Karpas-422 (cell line): ENCODE measurements at regions not wholly inside any gene's neighbourhood (a gene's known extent, or its start where the extent isn't known, plus 50 kb on each side); places are given as distances from the start of the nearest gene placed in this dataset.

Experiments used
- DNase-seq: peaks from one replicate; pipeline ENCODE4 v3.0.0-alpha.2; 2015
- H2AFZ ChIP-seq: fragments of 200-600 bp; sonication (generic); 2 replicates; pipeline ENCODE4 v1.6.1; 2014; ENCODE audit warnings: antibody characterized with exemption, low read length, mixed read lengths
- H3K27ac ChIP-seq: fragments of 200-600 bp; sonication (generic); 2 replicates; pipeline ENCODE4 v1.5.1; 2014; ENCODE audit warnings: mild to moderate bottlenecking, low read length, moderate library complexity
- H3K27me3 ChIP-seq: fragments of 200-600 bp; sonication (generic); 2 replicates; pipeline ENCODE4 v1.6.1; 2014; ENCODE audit warnings: low read length, mixed read lengths
- H3K36me3 ChIP-seq: fragments of 200-600 bp; sonication (generic); 2 replicates; pipeline ENCODE4 v1.6.1; 2014; ENCODE audit warnings: low read length, mixed read lengths; ENCODE audit not compliant: insufficient read depth
- H3K4me1 ChIP-seq: fragments of 200-600 bp; sonication (generic); 2 replicates; pipeline ENCODE4 v1.6.1; 2014; ENCODE audit warnings: mild to moderate bottlenecking, low read length, mixed read lengths
- H3K4me2 ChIP-seq: fragments of 200-600 bp; sonication (generic); 2 replicates; pipeline ENCODE4 v1.6.1; 2014; ENCODE audit warnings: low read length, low read depth, mild to moderate bottlenecking; ENCODE audit not compliant: poor library complexity, severe bottlenecking
- H3K4me3 ChIP-seq: fragments of 200-600 bp; sonication (generic); 2 replicates; pipeline ENCODE4 v1.5.1; 2014; ENCODE audit warnings: mild to moderate bottlenecking, antibody characterized with exemption, low read length, mixed read lengths
- H3K79me2 ChIP-seq: fragments of 200-600 bp; sonication (generic); 2 replicates; pipeline ENCODE4 v1.6.1; 2014; ENCODE audit warnings: mild to moderate bottlenecking, low read length, mixed read lengths
- H3K9ac ChIP-seq: fragments of 200-600 bp; sonication (generic); 2 replicates; pipeline ENCODE4 v1.6.0; 2014; ENCODE audit warnings: low read length
- H3K9me2 ChIP-seq: fragments of 200-600 bp; sonication (generic), shearing (Covaris generic); replicated peaks from 2 replicates; pipeline ENCODE4 v1.6.0; 2014; ENCODE audit warnings: mild to moderate bottlenecking, low read length, moderate library complexity; ENCODE audit not compliant: insufficient read depth
- H3K9me3 ChIP-seq: fragments of 300-700, 200-600 bp; sonication (generic); 2 replicates; pipeline ENCODE4 v1.6.1; 2014; ENCODE audit warnings: low read length, mixed read lengths
- H4K20me1 ChIP-seq: fragments of 200-600 bp; sonication (generic); 2 replicates; pipeline ENCODE4 v1.6.1; 2014; ENCODE audit warnings: mild to moderate bottlenecking, antibody characterized with exemption, low read length, low read depth; ENCODE audit not compliant: insufficient read depth

DNA sequence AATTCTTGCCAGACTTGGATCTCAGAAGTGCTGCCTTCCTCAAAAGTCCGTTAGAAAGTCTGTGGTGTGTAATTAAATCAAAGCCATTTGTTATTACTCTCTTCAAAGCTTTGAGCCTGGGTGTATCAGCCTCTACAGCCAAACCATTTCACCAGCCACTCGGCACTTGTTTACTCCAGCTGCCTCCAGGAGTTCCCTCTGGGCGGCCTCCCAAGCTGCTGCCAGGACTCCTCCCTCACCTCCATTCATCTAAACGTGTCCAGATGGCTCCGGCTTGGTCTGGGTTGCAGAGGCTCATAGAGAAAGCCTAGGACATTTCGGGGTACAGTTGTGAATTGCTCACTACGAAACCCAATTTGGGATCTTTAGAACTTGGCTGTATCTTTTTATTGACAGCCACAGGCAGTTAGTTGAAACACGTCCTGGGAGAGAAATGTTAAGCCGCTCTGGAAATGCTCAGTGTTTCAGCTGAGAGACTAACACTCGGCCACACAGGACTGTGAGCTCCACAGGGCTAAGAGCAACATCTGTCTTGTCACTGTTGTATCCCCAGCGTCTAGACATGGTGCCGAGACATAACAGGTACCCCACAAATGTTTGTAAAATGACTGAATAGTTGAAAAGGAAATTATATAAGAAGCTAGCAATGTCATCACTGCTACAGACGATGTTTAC lies 116.9 kb upstream of the NGF start:
- no peak for DNase-seq
- Histone ChIP-seq H3K27me3 (no peaks in the 10 kb centered on the region), H2AFZ (no peak overlapping the region), H3K9me3 (no peaks in the 10 kb centered on the region), H3K4me1 (no peaks in the 10 kb centered on the region), H3K4me2 (no peak overlapping the region), H4K20me1 (no peaks in the 10 kb centered on the region), H3K9ac (no peak overlapping the region), H3K4me3 (no peak overlapping the region), H3K9me2 (no peaks in the 10 kb centered on the region), H3K27ac (no peak overlapping the region), H3K79me2 (no peaks in the 10 kb centered on the region), H3K36me3 (no peaks in the 10 kb centered on the region)

DNA sequence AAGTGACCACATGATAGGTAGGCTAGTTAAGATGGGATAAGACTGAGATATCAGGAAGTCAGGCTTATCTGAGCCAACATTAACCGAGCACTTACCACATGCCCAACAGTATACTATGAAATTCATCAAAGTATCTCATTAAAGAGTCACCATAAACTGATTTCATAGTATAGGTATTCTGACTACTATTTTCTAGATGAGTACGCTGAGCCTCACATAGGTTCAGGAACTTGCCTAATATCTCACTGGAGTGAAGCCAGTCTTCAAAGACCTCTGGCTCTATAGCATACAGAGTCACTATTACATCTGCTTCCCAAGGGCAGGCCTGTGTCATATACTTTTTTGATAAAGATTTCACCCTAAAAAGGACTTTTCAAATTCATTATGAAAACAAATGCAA lies 115.6 kb upstream of the NGF start:
- no peaks in the 10 kb centered on the region for H3K27me3 ChIP-seq
- DNase-seq, result no peak

DNA sequence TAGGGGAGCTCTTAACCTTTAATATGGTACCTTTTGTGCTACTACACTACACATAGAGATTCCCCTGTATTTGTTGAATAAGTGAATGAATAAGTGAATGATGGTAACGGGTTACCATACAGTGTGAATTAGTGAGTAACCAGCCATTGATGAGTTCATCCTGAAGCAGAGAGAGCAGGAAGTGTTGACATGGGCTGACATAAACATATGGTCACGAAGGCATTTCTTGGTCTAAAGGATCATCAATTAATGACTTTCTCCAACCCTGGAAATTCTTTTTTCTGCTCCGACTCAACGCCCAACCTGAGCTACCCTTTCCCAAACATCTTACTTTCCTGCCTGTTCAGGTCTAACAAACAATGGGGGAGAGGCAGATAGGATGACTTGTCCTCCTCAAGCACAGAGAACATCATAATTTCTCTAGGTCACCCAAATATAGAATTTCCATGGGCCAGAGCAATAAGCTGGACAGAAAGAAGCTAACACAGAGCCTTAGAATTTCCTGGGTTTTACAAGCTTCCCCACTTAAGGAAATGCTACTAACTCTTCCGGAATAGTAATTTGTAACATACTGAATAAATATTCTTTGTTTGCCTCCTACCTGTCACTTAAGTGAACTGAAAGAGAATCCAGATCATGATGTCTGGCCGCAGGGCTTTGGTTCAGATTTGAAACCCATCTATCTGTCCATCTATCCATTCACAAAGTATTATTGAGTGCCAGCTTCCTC lies 114.7 kb upstream of the NGF start:
- Histone ChIP-seq H3K9me3 (no peaks in the 10 kb centered on the region), H3K4me3 (no peak overlapping the region), H3K4me2 (no peak overlapping the region), H3K36me3 (no peaks in the 10 kb centered on the region), H3K4me1 (no peaks in the 10 kb centered on the region), H4K20me1 (no peaks in the 10 kb centered on the region), H3K9me2 (no peaks in the 10 kb centered on the region), H3K79me2 (no peaks in the 10 kb centered on the region), H3K27ac (no peak overlapping the region), H2AFZ (no peak overlapping the region), H3K9ac (no peak overlapping the region), H3K27me3 (no peaks in the 10 kb centered on the region)
- no peak for DNase-seq

More for the DNA sequence above, 115.6 kb upstream of the NGF start:
- H3K79me2 ChIP-seq, result no peaks in the 10 kb centered on the region
- H3K9ac ChIP-seq, result no peak overlapping the region
- H3K4me3 ChIP-seq, result no peak overlapping the region
- H2AFZ ChIP-seq, result no peak overlapping the region
- no peaks in the 10 kb centered on the region for H4K20me1 ChIP-seq
- H3K9me3 ChIP-seq, result no peaks in the 10 kb centered on the region
- no peak overlapping the region for H3K27ac ChIP-seq
- no peaks in the 10 kb centered on the region for H3K4me1 ChIP-seq
- no peaks in the 10 kb centered on the region for H3K9me2 ChIP-seq
- H3K36me3 ChIP-seq, result no peaks in the 10 kb centered on the region
- no peak overlapping the region for H3K4me2 ChIP-seq

DNA sequence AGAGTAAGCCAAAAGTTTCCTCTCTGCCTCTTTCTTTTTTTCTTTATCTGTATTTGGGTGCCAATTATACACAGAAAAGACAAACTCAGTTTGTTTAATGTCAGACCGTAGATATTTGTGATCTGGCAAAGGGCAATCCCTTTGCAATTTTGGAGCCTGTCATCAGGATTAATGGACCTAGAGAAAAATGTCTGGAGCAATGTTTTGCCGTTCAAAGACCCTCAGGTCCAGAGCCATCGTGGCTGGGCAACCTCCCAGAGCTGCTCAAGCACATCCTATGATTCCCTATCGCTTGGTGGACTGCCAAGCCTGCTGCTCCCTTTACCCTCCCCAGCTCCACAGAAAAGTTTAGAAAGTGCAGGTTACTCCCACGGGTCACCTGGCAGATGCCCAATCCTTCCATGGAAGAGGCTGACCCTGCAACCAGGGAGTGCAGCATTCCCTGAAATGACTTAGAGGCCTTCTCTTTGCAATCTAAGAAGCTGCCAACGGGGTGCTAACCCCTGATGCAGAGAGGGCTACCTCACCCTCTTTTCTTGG lies 112.5 kb upstream of the NGF start:
- H3K36me3 ChIP-seq, result no peaks in the 10 kb centered on the region
- H3K27ac ChIP-seq, result no peak overlapping the region
- H3K79me2 ChIP-seq, result no peaks in the 10 kb centered on the region
- no peaks in the 10 kb centered on the region for H3K4me1 ChIP-seq
- H3K9me3 ChIP-seq, result no peaks in the 10 kb centered on the region
- H3K4me3 ChIP-seq, result no peak overlapping the region
- no peak overlapping the region for H2AFZ ChIP-seq
- no peaks in the 10 kb centered on the region for H3K9me2 ChIP-seq
- DNase-seq, result no peak
- no peaks in the 10 kb centered on the region for H3K27me3 ChIP-seq
- H3K4me2 ChIP-seq, result no peak overlapping the region
- H4K20me1 ChIP-seq, result no peaks in the 10 kb centered on the region
- H3K9ac ChIP-seq, result no peak overlapping the region

DNA sequence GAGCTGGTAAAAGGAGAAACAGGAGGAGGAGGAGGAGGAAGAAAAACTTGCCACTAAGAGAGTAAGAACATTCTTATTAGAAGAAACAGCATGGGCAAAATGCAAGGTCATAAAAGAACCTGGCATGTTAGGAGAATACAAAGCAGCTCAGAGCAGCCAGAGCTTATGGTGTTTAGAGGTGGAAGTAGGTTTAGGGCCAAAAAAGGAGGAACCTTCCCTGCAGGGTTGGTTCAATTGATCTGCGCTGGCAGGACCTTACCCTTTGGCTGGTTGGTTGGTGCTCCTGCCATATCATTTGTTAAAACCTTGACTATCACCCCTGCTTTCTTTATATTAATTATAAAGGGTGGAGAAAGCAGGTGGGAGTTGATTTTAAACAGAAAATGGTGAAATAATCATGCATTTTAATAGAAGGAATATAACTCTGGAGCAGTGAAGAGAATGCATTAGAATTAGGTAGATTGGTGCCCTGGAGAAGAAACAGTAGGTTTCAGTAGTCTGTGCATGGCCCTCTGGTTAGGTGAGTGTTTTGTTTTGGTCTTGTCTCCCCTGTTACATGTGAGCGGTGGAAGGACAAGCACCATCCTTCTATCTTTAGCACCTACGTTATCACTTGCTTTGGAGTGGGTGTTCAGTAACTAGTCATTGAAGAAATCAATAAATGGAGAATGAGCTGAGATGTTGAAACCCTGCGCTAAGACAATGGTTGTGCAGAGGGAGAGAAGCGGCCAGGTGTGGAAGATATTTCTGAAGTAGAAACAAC lies 110.4 kb upstream of the NGF start:
- Histone ChIP-seq H3K9me3 (no peaks in the 10 kb centered on the region), H2AFZ (no peak overlapping the region)

DNA sequence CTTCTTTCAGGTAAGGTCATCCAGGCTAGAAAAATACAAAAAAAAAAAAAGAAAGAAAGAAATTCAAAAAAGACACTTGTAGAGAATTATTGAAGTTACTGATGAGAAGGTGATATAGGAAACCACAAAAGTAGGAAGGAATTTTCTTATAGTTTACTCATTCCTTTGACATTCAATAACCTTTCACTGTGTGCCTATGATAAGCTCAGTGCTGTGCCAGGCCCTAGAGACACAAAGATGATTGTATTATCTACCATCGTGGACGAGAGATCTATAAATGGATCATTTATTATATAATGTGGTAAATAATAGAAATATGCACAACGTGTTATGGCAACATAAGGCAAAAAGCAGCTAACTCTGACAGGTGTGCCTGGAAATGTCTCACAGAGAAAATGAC lies 109.6 kb upstream of the NGF start:
- no peaks in the 10 kb centered on the region for H3K4me1 ChIP-seq
- DNase-seq, result no peak
- no peaks in the 10 kb centered on the region for H3K27me3 ChIP-seq
- H3K9me3 ChIP-seq, result no peaks in the 10 kb centered on the region
- no peak overlapping the region for H3K4me3 ChIP-seq
- H3K27ac ChIP-seq, result no peak overlapping the region
- no peak overlapping the region for H2AFZ ChIP-seq
- no peak overlapping the region for H3K9ac ChIP-seq
- no peak overlapping the region for H3K4me2 ChIP-seq
- no peaks in the 10 kb centered on the region for H3K36me3 ChIP-seq
- no peaks in the 10 kb centered on the region for H3K9me2 ChIP-seq
- H4K20me1 ChIP-seq, result no peaks in the 10 kb centered on the region
- no peaks in the 10 kb centered on the region for H3K79me2 ChIP-seq

More for the DNA sequence above, 110.4 kb upstream of the NGF start:
- no peak overlapping the region for H3K27ac ChIP-seq
- no peak overlapping the region for H3K9ac ChIP-seq
- H3K27me3 ChIP-seq, result no peaks in the 10 kb centered on the region
- no peak overlapping the region for H3K4me3 ChIP-seq
- H3K9me2 ChIP-seq, result no peaks in the 10 kb centered on the region
- no peak for DNase-seq
- H3K4me1 ChIP-seq, result no peaks in the 10 kb centered on the region
- no peak overlapping the region for H3K4me2 ChIP-seq
- H4K20me1 ChIP-seq, result no peaks in the 10 kb centered on the region
- no peaks in the 10 kb centered on the region for H3K36me3 ChIP-seq
- no peaks in the 10 kb centered on the region for H3K79me2 ChIP-seq

DNA sequence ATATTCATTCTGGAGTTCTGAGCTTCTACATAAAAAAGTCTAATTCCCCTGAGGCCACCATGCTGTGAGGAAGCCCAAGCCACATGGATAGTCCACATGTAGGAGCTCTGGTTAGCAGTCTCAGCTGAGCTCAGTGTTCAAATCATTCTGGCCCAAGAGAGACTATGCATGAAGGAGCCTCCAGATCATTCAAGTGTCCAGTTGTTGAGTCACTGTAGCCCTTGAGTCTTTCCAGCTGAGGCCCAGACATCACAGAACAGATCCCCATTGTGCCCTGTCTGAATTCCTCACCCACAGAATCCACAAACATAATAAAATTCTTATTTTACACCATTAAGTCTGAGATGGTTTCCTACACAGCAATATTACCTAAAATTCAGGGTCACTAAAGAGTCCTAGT lies 107.0 kb upstream of the NGF start:
- Histone ChIP-seq H3K27me3 (no peaks in the 10 kb centered on the region), H3K36me3 (no peaks in the 10 kb centered on the region), H3K4me2 (no peak overlapping the region), H3K27ac (no peak overlapping the region), H3K4me3 (no peak overlapping the region), H3K9ac (no peak overlapping the region), H4K20me1 (no peaks in the 10 kb centered on the region), H3K4me1 (no peaks in the 10 kb centered on the region), H3K79me2 (no peaks in the 10 kb centered on the region), H3K9me2 (no peaks in the 10 kb centered on the region), H3K9me3 (no peaks in the 10 kb centered on the region), H2AFZ (no peak overlapping the region)
- no peak for DNase-seq

DNA sequence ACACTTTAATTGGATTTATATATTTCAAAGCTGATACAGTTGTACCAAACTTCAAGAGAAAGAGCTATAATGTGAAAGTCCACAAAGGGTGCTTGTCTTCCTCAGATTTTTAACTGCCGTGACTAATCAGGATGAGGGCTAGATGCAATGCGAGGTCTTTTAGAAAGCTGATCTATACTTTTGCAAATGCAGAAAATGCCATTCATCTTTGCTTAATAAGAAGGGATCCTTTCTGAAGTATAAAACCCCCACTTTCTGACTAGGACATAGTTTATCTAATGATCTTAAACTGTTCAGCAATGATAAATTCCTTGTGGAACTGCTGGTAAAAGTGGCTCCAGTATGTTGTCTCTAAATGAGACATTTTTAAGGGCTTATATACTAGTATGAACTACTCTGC lies 102.7 kb upstream of the NGF start:
- H4K20me1 ChIP-seq, result no peaks in the 10 kb centered on the region
- H3K9me2 ChIP-seq, result no peaks in the 10 kb centered on the region
- no peak overlapping the region for H3K4me2 ChIP-seq
- no peak overlapping the region for H3K9ac ChIP-seq
- H3K4me3 ChIP-seq, result no peak overlapping the region
- no peak overlapping the region for H3K27ac ChIP-seq
- no peaks in the 10 kb centered on the region for H3K36me3 ChIP-seq
- H2AFZ ChIP-seq, result no peak overlapping the region
- H3K79me2 ChIP-seq, result no peaks in the 10 kb centered on the region
- no peak for DNase-seq
- no peaks in the 10 kb centered on the region for H3K4me1 ChIP-seq
- H3K27me3 ChIP-seq, result no peaks in the 10 kb centered on the region
- H3K9me3 ChIP-seq, result no peaks in the 10 kb centered on the region
